ENCODE measurements at regions not wholly inside any gene's neighbourhood (a gene's known extent, or its start where the extent isn't known, plus 50 kb on each side); places are given as distances from the start of the nearest gene placed in this dataset.

DNA sequence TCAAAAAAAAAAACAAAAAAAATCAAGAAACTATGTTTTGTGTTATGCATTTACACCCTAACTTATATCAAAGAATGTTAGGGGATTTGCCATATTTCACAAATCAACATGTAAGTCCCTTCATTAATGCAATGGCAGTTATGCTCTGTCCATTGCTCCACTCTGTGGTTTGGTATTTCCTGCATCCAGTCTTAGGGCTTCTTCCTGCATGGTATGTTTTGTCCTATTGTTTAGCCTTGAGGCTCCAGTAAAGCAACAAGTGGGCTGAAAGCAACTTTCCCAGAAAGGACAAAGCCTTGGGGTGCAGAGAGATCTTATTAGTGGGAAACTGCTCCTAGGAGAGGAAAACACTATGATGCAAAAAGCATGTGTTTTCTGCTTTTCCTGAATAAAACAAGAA, 474.1 kb downstream of the IRS1 start:
- TF ChIP-seq, protein P1, sequence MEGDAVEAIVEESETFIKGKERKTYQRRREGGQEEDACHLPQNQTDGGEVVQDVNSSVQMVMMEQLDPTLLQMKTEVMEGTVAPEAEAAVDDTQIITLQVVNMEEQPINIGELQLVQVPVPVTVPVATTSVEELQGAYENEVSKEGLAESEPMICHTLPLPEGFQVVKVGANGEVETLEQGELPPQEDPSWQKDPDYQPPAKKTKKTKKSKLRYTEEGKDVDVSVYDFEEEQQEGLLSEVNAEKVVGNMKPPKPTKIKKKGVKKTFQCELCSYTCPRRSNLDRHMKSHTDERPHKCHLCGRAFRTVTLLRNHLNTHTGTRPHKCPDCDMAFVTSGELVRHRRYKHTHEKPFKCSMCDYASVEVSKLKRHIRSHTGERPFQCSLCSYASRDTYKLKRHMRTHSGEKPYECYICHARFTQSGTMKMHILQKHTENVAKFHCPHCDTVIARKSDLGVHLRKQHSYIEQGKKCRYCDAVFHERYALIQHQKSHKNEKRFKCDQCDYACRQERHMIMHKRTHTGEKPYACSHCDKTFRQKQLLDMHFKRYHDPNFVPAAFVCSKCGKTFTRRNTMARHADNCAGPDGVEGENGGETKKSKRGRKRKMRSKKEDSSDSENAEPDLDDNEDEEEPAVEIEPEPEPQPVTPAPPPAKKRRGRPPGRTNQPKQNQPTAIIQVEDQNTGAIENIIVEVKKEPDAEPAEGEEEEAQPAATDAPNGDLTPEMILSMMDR (IDR thresholded peaks at IDR 0.05) = no peak
- TF ChIP-seq POLR2A (IDR thresholded peaks at IDR 0.05) = no peak
